ENCODE measurements at regions not wholly inside any gene's neighbourhood (a gene's known extent, or its start where the extent isn't known, plus 50 kb on each side); places are given as distances from the start of the nearest gene placed in this dataset.

- H3K4me3 Mint-ChIP-seq (ENCODE audit: unreplicated experiment) = no peak overlapping the region
- Histone ChIP-seq H3K36me3 (ENCODE audit: control insufficient read depth, insufficient read depth, low read length) (no peaks in the 10 kb centered on the region), H3K9me3 (no peaks in the 10 kb centered on the region; the same call in 1 of the 2 replicates), H3K4me3 (ENCODE audit: low read depth, low read length) (no peak overlapping the region), H3K27me3 (replicated peaks; ENCODE audit: control insufficient read depth, insufficient read depth, low read length) (no peaks in the 10 kb centered on the region), H3K4me1 (peaks cover 24% of the 10 kb centered on the region)
- no peaks in the 10 kb centered on the region for H3K27me3 Mint-ChIP-seq (ENCODE audit: insufficient read depth, unreplicated experiment)
- CTCF ChIA-PET = no interaction called here
- no peak for DNase-seq
- H3K4me1 Mint-ChIP-seq (ENCODE audit: low read depth, unreplicated experiment) = peaks cover 6% of the 10 kb centered on the region
- POLR2A ChIA-PET = no interaction called here
- no peaks in the 10 kb centered on the region for H3K9me3 Mint-ChIP-seq (ENCODE audit: unreplicated experiment)
- no peaks in the 10 kb centered on the region for H3K36me3 Mint-ChIP-seq (ENCODE audit: insufficient read depth, unreplicated experiment)
- intact Hi-C loops (cut with micrococcal nuclease; ENCODE audit: unreplicated experiment) = no loop called here
- TF ChIP-seq, protein P1, sequence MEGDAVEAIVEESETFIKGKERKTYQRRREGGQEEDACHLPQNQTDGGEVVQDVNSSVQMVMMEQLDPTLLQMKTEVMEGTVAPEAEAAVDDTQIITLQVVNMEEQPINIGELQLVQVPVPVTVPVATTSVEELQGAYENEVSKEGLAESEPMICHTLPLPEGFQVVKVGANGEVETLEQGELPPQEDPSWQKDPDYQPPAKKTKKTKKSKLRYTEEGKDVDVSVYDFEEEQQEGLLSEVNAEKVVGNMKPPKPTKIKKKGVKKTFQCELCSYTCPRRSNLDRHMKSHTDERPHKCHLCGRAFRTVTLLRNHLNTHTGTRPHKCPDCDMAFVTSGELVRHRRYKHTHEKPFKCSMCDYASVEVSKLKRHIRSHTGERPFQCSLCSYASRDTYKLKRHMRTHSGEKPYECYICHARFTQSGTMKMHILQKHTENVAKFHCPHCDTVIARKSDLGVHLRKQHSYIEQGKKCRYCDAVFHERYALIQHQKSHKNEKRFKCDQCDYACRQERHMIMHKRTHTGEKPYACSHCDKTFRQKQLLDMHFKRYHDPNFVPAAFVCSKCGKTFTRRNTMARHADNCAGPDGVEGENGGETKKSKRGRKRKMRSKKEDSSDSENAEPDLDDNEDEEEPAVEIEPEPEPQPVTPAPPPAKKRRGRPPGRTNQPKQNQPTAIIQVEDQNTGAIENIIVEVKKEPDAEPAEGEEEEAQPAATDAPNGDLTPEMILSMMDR (IDR thresholded peaks at IDR 0.05; ENCODE audit: insufficient read depth in 1 of 2, low read depth in 1 of 2, low read length in 1 of 2, severe bottlenecking in 1 of 2, unreplicated experiment in 1 of 2) = no peak
- H3K27ac Mint-ChIP-seq (ENCODE audit: unreplicated experiment) = no peak overlapping the region
- BruUV-seq (replicated peaks) = no TSS peak
Measured at GRCh38 chr12:88729196-88729595, 148.9 kb upstream of the KITLG start.

GRCh38 chr12:88726806-88727720 lies 146.8 kb upstream of the KITLG start:
- TF ChIP-seq, protein P1 (IDR thresholded peaks at IDR 0.05; ENCODE audit: insufficient read depth in 1 of 2, low read depth in 1 of 2, low read length in 1 of 2, severe bottlenecking in 1 of 2, unreplicated experiment in 1 of 2) = no peak
- peaks cover 6% of the 10 kb centered on the region for H3K4me1 Mint-ChIP-seq (ENCODE audit: low read depth, unreplicated experiment)
- H3K27me3 ChIP-seq (replicated peaks; ENCODE audit: control insufficient read depth, insufficient read depth, low read length) = no peaks in the 10 kb centered on the region
- H3K27ac Mint-ChIP-seq (ENCODE audit: unreplicated experiment) = no peak overlapping the region
- BruUV-seq (replicated peaks) = no TSS peak
- CTCF ChIA-PET = no interaction called here
- H3K4me3 ChIP-seq (ENCODE audit: low read depth, low read length) = no peak overlapping the region
- POLR2A ChIA-PET = no interaction called here
- no peaks in the 10 kb centered on the region for H3K27me3 Mint-ChIP-seq (ENCODE audit: insufficient read depth, unreplicated experiment)
- no peaks in the 10 kb centered on the region for H3K36me3 Mint-ChIP-seq (ENCODE audit: insufficient read depth, unreplicated experiment)
- no peak for DNase-seq
- no peak overlapping the region for H3K4me3 Mint-ChIP-seq (ENCODE audit: unreplicated experiment)
- intact Hi-C loops (cut with micrococcal nuclease; ENCODE audit: unreplicated experiment) = no loop called here
- peaks cover 12% of the 10 kb centered on the region; the same call in 1 of the 2 replicates for H3K4me1 ChIP-seq
- H3K9me3 Mint-ChIP-seq (ENCODE audit: unreplicated experiment) = peaks cover 7% of the 10 kb centered on the region
- no peaks in the 10 kb centered on the region; the same call in 1 of the 2 replicates for H3K9me3 ChIP-seq
- H3K36me3 ChIP-seq (ENCODE audit: control insufficient read depth, insufficient read depth, low read length) = no peaks in the 10 kb centered on the region

GRCh38 chr12:88725592-88726143 lies 145.4 kb upstream of the KITLG start:
- no peak overlapping the region for H3K27ac Mint-ChIP-seq (ENCODE audit: unreplicated experiment)
- peaks cover 6% of the 10 kb centered on the region for H3K4me1 Mint-ChIP-seq (ENCODE audit: low read depth, unreplicated experiment)
- intact Hi-C loops (cut with micrococcal nuclease; ENCODE audit: unreplicated experiment) = no loop called here
- Histone ChIP-seq H3K9me3 (no peaks in the 10 kb centered on the region; the same call in 1 of the 2 replicates), H3K4me3 (ENCODE audit: low read depth, low read length) (no peak overlapping the region), H3K4me1 (peaks cover 11% of the 10 kb centered on the region; the same call in 1 of the 2 replicates), H3K36me3 (ENCODE audit: control insufficient read depth, insufficient read depth, low read length) (no peaks in the 10 kb centered on the region), H3K27me3 (replicated peaks; ENCODE audit: control insufficient read depth, insufficient read depth, low read length) (no peaks in the 10 kb centered on the region)
- no peak for DNase-seq
- H3K27me3 Mint-ChIP-seq (ENCODE audit: insufficient read depth, unreplicated experiment) = no peaks in the 10 kb centered on the region
- no peaks in the 10 kb centered on the region for H3K36me3 Mint-ChIP-seq (ENCODE audit: insufficient read depth, unreplicated experiment)
- ChIA-PET POLR2A (no interaction called here), CTCF (no interaction called here)
- TF ChIP-seq, protein P1 (IDR thresholded peaks at IDR 0.05; ENCODE audit: insufficient read depth in 1 of 2, low read depth in 1 of 2, low read length in 1 of 2, severe bottlenecking in 1 of 2, unreplicated experiment in 1 of 2) = no peak
- BruUV-seq (replicated peaks) = no TSS peak
- H3K9me3 Mint-ChIP-seq (ENCODE audit: unreplicated experiment) = peaks cover 17% of the 10 kb centered on the region
- H3K4me3 Mint-ChIP-seq (ENCODE audit: unreplicated experiment) = no peak overlapping the region

All from Caco-2 (cell line).